Gastrocnemius medialis (tissue), 4 donors: ENCODE measurements at regions not wholly inside any gene's neighbourhood (a gene's known extent, or its start where the extent isn't known, plus 50 kb on each side); places are given as distances from the start of the nearest gene placed in this dataset.

Experiments
- CTCF ChIP-seq, 5 experiments: fragments of 450-650 bp in 3 of 5; fragments of 200-600 bp in 2 of 5; sonication (generic) in 2 of 5; IDR thresholded peaks in 4 of 5; conservative IDR thresholded peaks in 1 of 5; 1 replicate in 4 of 5; 2 replicates in 1 of 5; pipeline ENCODE4 v1.5.1; 2016 to 2019; ENCODE audit warnings: antibody characterized with exemption in 5 of 5, mild to moderate bottlenecking in 3 of 5, moderate library complexity in 3 of 5
- POLR2A ChIP-seq, 2 donors: fragments of 450-650 bp; IDR thresholded peaks; one replicate each; pipeline ENCODE4 v1.6.1; 2017; ENCODE audit warnings: antibody characterized with exemption in 2 of 2, mild to moderate bottlenecking in 2 of 2, moderate library complexity in 2 of 2

GRCh38 chr10:46104071-46104585 is 58.1 kb upstream of the MSMB start:
- no peak for TF ChIP-seq CTCF (IDR thresholded peaks at IDR 0.05 in 4 of 5, conservative IDR thresholded peaks at IDR 0.05 in 1 of 5)
- TF ChIP-seq POLR2A (IDR thresholded peaks at IDR 0.05) = no peak
